ENCODE measurements at regions not wholly inside any gene's neighbourhood (a gene's known extent, or its start where the extent isn't known, plus 50 kb on each side); places are given as distances from the start of the nearest gene placed in this dataset.

GRCh38 chr3:87788516-87788915 is 270.3 kb downstream of the CGGBP1 start:
- no peak for TF ChIP-seq CTCF (IDR thresholded peaks at IDR 0.05; ENCODE audit: borderline replicate concordance, extremely low read depth, low read length, poor library complexity, severe bottlenecking)
- TF ChIP-seq EZH2 (IDR thresholded peaks at IDR 0.05; ENCODE audit: borderline replicate concordance, low read depth, low read length, severe bottlenecking) = no peak

Measured in DND-41 (cell line).